NCI-H146 (cell line): ENCODE measurements at regions not wholly inside any gene's neighbourhood (a gene's known extent, or its start where the extent isn't known, plus 50 kb on each side); places are given as distances from the start of the nearest gene placed in this dataset.
"Not testable (repeated sequence)": the region's sequence is repeated elsewhere in the genome, so short reads cannot be mapped to it uniquely, and the experiment has no call there.

Experiments used
- DNase-seq: peaks from one replicate; lab custom pipeline; 2025; lab: John Stamatoyannopoulos, UW

DNA sequence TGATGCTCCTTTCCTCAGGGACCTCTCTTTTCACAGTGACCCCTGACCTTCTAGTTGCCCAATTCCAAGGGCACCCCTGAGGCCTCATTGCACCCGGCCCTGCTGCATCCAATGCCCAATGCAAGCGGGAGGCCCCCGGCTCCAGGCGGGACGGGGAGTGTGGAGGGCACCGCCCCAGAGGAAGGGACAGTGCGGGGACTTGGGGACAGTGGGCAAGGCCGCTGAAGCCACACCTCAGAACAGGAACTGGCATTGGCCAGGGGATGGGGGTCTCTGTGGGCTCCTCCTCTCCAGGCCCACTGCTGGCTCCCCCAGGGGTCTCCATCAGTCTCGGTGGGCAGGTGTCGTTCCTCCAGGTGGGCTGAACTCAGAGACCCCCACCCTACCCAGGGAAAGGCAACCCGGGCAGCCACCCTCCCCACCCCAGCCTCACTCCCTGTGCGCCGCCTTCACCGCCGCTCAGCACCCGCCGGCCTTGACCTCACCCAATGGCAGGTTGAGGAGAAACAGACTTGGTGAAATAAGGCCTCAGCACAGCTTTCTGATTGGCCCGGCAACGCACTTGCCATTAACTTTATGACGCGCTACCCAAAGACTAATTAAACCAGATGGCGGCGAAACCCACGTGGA is 1312.0 kb downstream of the BRD1 start:
- DNase-seq: no peak

- no peak for DNase-seq
Measured at GRCh38 chr22:48513929-48514328, 1313.7 kb downstream of the BRD1 start.

DNA sequence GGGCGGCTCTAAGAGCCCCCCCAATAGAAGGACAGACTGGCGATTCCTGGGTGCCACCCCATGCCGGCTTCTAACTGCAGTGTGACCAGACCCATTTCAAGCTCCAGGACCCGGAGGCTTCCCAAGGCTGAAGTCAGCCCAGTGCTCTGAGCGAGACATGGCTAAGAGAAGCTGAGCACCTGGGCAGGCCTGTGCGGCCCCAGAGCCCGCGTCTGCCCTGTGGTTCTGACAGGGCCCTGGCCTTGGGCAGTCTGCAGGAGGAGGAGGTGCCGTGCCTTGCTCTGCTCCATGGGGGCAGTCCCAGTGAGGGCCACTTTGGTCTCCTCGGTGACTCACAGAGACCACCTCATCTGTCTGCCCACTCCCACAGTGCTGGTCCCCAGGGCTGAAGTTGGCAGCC is 1314.2 kb downstream of the BRD1 start:
- no peak for DNase-seq

DNA sequence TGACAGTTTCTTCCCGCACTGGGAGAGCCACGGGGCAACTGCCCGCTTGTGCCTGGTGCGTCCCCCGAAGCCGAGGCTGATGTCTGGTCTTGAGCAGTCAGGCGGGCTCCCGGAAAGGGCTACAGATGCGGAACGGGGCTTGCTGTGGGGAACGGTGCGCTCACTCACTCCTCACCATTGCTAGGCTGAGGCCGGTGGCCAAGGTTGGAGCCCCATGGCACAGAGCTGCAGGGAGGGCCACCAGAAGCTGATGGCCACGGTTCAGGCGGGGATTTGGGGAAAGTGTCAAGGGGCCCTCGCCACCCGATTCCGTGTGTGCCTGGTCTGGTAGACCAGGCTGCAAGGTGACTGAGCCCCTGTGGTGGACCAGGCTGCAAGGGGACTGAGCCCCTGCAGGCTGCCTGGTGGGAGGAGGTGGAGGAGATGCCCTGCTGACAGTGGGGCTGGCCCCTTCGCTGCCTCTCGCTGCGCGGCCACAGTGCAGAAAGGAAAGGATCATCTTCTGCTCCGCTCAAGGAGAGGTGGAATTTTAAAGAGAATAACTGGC is 1315.8 kb downstream of the BRD1 start:
- no peak for DNase-seq

- no peak for DNase-seq
Measured at GRCh38 chr22:48511211-48511610, 1316.5 kb downstream of the BRD1 start.

DNA sequence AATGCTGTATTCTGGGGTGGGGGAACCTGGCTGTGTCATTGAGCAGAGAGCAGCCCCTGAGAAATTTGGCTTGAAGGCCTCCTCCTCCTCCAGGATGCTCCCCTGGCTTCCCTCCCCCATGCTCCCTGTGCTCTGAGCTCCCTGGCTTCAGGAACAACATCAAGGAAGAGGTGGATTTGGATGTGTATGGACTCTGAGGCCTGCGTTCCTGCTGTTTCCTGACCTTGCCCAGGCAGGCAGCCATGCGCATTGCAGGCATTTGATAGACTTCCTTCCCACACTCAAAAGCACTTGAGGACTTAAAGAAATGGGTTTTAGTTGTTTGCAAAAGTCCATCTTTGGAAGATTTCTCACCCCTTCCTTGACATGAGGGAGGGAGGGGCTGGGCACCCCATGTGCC is 1317.1 kb downstream of the BRD1 start:
- DNase-seq: no peak

- DNase-seq: no peak
Measured at GRCh38 chr22:48507595-48508350, 1319.9 kb downstream of the BRD1 start.

GRCh38 chr22:48507171-48507570 is 1320.5 kb downstream of the BRD1 start:
- no peak for DNase-seq

- DNase-seq: no peak
Measured at GRCh38 chr22:48506506-48507145, 1321.0 kb downstream of the BRD1 start.

GRCh38 chr22:48505891-48506290 is 1321.8 kb downstream of the BRD1 start:
- no peak for DNase-seq

GRCh38 chr22:48504519-48505140 is 1323.0 kb downstream of the BRD1 start:
- no peak for DNase-seq

DNA sequence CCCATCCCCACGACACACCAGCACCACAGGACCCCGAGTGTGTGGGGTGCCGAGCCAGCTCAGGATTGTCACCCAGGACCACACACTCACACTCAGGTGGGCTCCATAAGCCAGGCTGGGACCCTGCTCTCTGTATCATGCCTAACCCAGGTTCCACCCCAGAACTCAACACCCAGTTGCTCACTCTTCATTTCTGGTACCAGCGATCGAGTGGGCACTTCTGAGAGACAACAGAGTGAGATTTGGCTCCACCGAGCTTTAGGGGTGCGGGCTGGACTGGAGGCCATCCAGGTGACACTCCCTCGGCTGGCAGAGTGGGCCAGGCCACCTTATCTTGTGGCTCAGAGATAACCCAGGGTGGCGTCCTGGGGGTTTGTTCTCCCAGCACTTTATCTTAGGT is 1323.8 kb downstream of the BRD1 start:
- DNase-seq: no peak

- no peak for DNase-seq
Measured at GRCh38 chr22:48503035-48503625, 1324.5 kb downstream of the BRD1 start.

DNA sequence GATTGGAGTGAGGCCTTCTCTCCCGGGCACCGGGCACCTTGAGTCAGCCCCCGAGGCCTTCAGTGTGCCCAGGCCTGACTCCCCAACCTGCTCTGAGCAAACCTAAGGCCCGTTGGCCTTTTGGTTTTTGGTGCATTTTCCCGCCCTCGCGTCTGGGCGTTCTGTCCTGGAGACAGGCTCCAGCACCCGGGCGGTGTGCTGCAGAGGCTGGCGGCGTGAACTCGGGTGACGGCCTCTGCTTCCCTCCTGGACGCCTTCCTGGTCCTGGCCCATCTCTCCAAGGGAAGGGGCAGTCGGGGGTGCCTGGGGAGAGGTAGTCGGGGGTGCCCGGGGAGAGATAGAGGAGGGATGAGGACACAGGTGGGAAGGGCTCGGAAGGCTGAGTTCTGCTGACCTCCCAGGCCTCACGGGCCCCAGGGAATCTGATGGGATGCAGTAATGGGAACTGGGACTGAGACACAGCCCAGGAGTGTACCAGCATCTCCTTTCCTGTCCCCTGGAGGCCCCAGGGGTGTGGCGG is 1326.4 kb downstream of the BRD1 start:
- no peak for DNase-seq

DNA sequence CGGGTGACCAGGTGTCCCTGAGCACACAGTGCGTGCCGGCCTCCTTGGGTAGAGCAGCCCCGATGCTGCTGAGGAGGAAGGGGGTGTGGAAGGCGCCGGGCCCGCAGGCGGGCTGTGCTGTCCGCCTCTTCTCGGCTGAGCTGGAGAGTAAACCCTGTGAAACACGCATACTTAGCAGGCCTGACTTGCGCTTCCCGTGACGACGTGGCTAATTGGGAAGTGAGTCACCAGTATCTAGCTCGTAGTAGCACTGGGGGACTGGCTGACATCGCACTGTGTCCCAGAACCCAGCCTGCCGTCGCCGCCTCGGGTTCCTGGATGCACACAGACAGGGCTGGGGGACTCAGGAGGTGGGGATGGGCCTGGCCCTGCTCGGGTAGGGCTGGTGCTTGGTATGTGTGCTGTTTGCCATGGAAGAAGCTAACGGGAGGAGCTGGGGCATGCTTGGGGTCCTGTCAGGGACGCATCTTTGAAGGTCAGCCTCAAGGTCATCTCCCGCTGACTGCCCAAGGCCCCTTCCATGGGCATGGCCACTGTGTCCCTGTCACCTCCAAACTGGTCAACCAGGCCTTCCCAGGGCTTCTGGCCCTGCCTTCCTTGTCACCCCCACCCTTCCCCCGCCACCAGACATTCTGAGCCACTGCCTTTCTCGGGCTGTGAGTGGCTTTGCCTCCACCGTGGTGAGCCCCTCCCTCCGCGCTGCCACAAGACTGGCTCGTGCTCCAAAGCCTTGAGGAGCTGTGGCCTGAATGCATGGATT is 1327.0 kb downstream of the BRD1 start:
- no peak for DNase-seq

GRCh38 chr22:48499456-48500425 is 1327.9 kb downstream of the BRD1 start:
- DNase-seq: no peak

DNA sequence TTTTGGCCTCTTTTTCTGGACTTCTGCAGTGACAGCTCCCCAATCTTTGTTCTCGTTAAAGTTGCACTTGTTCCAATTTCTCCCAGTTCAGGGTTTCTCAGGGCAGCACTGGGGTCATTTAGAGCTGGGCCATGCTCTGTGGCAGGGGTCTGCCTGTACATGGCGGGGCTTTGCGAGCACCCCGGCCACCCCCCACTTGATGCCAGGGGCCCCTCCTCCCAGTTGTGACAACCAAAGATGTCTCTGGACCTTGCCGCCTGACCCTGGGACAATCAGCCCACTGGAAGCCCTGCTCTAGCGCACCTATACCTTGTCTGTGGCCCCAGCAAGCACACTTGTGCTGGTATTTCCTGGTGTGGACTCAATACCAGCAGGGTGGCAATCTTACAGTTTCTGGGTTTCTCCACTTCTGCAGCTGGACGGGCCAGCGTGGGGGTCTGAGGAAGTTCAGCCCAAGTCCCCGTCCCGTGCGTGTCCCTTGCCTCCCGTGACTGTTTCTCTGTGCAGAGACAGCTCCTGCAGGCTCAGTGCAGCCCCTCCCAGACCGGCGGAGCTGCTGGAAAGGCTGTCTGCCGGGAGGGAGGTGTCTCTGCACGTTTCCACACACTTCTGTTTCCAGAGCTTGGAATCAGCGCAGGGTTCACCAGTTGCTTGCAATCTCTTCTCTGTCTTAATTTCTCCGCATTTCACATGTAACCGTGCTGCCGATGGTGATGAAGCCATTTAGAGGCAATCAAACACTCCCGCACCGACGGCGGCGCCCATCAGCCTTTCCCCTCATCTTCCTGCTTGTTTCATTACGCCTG is 1328.9 kb downstream of the BRD1 start:
- no peak for DNase-seq

GRCh38 chr22:48497743-48498520 is 1329.7 kb downstream of the BRD1 start:
- DNase-seq: not testable (repeated sequence)
